ENCODE measurements at regions not wholly inside any gene's neighbourhood (a gene's known extent, or its start where the extent isn't known, plus 50 kb on each side); places are given as distances from the start of the nearest gene placed in this dataset.
A peak's percentile ranks its signal among the peaks of the same experiment; 100 is the strongest.
"Not testable (repeated sequence)": the region's sequence is repeated elsewhere in the genome, so short reads cannot be mapped to it uniquely, and the experiment has no call there.

DNA sequence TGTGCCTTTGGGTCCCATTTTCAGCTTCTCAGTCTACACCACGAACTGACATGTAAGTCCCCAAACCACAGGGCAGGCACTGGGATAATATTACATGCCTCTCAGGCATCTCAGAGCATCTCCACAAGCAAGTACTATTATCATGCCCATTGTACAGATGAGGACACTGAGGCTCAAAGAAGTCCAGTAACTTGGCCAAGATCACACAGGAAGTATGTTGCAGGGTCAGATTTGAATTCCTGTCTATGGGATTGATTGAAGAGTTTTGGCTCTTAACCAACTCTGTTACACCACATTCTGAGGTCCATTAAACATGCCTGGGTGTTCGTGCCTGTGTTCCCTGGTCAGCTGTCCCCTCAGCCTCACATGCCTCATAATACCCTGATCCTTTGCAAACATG lies 319.8 kb downstream of the FOXO1 start:
- DNase-seq = no peak

DNA sequence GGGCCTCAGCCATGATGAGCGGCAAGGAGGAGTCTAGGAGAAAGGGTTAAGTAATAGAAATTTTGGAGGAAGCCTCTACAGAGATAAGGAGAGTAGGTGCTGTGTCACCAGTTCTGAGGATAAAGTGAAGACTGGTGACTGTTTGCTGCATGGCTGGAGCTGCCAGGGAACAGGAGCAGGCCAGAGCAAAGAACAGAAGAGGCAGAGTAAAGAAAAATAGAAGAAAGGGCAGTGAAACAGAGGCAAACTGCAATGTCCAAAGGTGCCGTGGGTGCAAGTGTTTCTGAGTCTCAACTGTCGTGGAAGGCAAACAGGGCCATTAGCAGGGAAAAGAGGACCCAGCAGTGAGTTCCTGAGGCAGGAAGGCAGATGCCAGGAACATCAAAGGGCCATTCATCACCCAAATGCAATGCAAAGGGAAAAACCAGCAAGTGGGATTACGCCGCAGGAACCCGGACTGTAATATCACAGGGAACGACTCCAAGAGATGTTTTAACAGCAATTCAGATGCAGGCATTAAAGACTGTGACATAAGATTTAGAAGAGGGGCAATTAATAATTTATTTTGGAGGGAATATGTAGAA lies 318.3 kb downstream of the FOXO1 start:
- no peak for DNase-seq

DNA sequence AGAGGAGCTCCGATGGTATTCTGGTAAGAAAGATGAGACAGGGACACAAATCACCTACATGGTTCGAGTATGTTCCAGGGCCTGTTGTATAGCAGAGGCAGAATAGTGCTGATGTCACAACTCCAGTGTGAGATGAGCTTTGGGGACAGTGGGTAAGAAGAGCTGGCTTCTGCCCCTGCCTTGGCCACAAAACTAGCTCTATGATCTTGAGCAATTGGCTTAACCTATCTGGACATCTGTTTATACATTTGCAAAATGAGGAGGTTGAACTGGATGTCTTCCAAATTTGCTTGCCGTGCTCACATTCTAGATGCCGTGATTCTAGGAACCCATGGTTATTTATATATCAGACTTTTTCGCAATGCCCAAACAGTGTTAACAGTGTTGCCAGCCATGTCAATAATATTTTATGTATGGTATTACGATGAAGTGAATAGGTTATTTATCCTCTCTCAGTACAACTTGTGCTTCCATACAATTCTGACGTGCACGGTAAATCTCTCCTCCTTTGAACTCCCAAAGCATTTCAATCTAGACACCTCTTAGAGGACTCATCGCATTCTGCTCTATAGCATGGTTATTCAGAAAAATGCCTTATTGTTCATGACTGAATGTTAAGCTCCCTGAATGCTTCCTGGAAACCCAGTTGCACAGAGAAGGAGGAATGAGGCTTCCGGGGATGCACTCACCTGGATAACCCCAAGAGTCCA lies 316.0 kb downstream of the FOXO1 start:
- peak; percentile 58 for DNase-seq

DNA sequence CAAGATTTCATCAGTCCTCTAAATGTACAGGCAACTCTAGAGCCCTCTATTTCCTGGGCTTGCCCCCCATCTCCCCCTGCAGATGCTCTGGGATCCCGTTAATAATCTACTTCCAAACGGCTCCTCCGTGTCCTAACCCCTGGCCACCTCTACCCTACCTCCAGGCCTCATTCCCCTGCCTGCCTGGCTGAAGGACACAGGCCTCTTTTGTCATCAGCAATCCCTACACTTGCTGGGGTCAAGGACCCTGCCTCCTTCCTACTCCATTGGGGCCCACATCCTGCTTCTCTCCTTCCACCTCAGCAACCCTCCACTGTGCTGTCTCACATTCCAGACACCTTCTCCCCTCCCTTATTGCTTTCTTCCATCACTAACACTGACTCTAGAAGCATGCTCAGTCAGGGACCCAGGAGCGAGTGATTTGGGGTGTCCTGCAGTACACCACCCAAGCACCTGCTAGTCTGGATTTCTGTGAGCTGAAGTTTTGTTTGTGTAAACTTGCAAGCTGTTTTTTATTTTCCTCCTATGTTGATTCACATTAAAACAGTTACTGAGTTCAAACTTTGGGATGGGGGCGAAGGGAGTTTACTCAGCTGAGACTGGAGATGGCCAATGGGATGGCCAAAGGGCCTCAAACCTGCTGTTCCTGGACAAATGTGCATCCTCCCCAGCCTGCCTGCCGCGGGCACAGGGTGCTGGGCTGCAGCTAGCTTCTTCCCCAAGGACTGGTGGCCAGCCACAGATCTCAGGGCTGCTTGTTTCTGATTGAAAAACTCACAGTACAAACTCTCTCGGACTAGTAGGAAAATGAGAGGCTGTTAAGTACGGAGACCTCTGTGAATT lies 314.7 kb downstream of the FOXO1 start:
- DNase-seq = no peak

DNA sequence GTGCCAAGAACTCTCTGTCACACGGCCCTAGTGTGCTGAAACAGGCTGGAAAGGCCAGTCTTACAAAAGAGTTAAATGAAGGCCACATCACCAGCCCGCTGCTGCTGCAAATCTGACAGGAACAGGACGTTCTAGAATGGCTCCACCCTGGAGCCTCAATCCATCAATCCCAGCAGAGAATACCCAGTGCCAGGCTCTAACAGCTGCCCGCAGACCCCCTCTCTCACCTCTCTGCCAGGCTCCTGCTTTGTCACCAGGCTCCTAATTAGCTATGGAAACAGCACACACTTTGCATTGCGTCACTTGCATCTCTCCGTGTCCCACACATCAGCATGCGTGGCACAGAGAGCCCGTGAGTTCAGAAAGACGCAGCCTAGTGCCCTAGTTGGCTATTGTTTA lies 314.1 kb downstream of the FOXO1 start:
- DNase-seq = no peak

DNA sequence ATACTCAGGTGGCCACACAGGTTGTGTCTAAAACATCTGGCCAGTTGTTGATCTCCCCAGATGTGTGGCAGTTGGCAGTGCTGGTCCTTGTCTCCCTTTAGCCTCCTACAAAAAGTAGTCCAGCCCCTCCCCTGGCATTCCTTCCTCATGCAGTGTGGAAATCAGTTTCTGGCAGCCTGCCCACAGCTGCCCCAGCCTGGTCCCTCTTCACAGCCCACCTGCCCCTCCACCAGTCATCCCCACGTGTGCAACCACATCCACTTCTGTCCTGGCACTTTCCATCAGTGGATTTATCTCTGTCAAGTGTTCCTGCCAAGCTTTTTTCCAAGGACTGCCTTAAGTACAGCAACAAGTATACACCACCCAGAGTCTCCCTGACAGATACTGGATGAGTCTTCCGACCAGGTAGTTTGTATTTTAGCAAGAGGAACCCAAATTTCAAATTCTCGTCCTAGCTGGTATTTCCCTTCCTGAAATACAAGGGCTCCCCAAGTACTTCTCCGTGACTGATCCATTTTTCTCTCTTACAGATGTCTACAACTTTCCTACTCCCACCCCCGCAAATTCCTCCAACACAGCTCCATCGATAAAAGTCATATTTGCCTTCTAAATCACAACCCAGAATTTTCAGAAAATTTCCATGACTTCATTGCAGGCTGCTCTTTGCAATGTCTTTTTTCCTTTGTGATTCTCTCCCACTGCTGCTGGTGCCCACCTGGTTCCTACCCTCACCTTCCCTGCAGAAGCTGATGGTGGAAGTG lies 313.5 kb downstream of the FOXO1 start:
- no peak for DNase-seq

DNA sequence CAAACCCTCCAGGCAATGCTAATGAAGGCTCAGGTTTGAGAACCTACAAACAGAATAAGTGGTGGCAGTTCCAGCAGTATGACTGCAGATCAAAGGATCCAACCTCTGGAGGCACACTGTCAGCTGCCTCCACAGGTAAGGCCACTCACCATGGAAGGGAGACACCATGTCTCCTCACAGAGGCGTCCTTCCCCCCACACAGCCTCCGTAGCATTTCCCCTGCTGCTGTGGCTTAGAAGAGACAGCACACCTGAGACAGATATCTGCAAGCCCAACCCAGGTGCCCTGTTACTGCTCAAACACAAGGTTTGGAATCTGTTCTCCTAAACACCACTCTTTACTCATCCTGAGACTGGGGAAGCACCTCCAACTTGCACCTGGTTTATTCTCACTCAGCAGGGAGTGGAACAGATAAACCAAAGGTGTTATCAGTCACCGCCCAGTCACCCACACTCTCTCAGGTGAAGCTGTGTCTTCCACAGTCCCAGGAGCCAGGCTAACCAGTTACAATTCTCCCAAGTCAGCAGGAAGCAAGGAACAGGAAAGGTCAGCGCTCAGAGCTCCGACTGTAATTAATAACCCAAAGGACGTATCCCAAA lies 311.2 kb downstream of the FOXO1 start:
- DNase-seq = no peak

DNA sequence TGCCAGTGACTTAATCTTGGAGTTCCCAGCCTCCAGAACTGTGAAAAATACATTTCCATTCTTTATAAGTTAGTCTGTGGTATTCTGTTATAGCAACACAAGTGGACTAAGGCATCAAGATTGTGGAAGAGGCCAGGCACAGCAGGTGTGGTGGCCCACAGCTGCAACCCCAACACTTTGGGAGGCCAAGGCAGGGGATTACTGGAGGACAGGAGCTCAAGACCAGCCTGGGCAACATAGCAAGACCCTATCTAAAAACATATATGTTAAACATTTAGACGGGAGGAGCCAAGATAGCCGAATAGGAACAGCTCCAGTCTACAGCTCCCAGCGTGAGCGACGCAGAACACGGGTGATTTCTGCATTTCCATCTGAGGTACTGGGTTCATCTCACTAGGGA lies 310.4 kb downstream of the FOXO1 start:
- DNase-seq = no peak

DNA sequence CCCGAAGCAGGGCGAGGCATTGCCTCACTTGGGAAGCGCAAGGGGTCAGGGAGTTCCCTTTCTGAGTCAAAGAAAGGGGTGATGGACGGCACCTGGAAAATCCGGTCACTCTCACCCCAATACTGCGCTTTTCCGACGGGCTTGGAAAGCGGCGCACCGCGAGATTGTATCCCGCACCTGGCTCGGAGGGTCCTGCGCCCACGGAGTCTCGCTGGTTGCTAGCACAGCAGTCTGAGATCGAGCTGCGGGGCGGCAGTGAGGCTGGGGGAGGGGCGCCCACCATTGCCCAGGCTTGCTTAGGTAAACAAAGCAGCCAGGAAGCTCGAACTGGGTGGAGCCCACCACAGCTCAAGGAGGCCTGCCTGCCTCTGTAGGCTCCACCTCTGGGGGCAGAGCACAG lies 310.0 kb downstream of the FOXO1 start:
- not testable (repeated sequence) for DNase-seq

DNA sequence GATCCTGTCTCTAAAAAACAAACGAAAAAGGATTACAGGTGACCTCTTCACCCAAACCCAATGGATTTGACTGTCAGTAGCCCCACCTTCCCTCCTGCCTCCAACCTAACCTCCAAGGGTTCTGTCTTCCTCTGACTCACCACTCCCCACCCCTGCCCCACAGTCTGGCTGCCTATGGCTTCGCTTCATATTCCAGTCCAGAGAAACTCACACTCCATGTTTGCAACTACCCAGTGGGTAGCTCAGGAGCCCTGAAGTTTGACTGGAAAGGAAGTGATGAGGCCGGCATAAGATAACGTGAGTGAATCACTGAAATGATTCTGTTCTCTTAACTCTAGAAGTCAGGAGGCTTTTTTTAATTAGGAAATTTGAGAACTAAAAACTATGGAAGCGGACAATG lies 303.9 kb downstream of the FOXO1 start:
- no peak for DNase-seq

DNA sequence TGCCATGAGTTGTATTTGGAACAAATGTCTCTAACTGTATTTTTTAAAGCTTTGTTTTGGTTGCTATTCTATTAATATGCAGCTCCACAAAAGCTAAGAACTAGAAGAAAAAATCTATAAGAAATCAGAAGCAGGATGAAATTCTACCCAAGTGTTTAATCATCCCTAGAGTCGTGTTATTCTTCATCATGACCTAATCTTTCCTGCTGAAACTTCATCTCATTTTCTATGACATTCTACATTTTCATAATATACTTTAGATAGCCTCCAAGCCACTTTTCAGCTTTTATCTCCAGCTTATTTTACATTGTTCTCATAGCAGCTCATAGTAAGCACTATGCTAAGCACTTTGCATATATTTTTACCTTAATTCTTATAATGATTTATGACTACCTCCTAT lies 302.8 kb downstream of the FOXO1 start:
- no peak for DNase-seq

DNA sequence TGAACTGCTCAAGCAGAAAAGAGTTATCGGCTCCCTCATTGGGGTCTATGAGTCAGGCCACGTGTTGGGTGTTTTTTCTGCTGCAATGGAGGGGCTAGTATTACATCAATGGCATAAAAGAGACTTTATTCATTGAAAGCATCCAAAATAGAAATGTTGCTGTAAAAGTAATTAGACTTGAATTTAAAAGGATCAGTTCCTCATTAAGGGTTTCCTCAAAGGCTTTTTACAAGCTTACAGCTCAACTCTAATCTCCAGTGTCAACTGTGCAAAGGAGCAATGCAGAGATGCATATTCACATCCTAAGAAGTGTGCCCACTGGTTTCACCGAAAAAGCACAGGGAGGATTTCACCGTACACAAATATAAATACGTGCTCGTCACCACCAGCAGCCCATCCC lies 300.3 kb downstream of the FOXO1 start:
- DNase-seq = no peak

DNA sequence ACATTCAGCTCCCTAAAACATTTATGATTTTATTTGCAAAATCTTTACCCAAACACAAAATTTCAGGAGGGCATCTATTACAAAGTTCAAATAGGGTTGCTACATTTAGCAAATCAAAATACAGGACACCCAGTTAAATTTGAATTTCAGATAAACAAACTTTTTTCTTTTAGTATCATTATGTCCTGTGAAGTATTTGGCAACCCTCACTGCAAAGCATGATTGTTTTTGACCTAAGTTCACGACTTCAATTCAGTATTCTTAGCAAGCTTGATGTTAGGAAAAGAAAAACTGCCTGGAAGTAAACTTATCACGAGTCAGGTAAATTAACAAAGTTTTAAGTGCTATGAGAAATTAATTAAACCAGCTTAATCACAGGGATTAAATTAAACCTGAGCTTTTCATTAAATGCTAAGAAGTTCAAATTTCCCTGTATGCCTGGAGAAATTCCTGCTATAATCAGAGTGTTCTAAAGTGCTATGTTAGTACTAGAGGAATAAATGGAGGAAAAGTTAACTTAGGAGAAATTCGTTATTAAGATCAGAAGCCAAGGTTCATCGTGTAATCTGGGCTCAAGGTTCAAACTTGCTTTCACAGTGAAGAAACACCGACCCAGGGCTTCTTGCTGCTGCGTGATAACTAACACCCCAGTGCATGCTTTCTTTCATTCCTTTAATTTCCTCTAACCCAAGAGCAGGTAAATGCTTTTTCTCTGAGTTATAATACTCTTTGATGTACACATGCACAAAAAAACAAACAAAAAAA lies 298.1 kb downstream of the FOXO1 start:
- no peak for DNase-seq

DNA sequence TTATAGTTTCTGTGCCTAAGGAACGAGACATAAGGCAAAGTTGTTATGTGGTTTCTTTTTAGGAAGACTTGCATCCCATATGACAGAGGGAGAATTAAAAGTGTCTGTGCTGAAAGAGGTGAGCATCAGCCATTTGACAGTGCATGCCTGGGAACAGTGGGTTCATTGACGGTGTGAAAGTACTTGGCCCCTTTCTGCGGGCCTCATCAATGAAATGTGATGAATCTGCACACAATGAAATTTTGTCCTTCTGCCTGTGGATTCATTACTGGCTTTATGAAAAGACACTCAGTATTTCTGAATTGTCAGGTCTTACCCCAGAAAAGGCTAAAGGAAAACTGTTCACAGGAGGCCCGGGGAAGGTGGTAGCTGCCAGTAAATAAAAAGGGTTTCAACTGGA lies 295.8 kb downstream of the FOXO1 start:
- DNase-seq = no peak

DNA sequence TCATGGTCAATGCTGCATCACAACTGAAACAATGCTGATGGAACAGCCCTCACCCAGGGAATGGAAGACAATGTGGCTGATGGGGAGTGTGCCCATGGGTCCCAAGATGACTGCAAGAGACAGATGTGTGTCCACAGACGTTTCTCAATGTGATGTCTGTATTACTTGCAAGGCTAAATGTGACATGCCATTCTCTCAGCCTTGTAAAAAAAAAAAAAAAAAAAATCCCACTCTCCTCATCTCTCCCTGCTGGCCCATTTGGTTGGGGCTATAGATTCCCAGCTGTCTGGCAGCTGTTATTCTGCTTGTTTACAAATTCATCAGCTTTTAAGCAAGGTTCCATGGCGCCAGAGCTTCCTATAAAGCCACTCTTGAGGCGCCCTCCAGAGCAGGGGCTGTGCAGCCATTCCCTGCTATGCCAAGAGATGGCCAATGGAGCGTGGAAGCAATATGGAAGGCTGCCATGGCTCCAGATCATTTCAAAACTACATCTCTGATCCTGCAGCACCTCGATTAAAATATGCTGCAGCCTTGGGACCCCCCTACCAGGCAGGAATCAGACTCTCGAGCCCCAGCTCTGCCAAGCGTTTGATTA lies 294.8 kb downstream of the FOXO1 start:
- no peak for DNase-seq

DNA sequence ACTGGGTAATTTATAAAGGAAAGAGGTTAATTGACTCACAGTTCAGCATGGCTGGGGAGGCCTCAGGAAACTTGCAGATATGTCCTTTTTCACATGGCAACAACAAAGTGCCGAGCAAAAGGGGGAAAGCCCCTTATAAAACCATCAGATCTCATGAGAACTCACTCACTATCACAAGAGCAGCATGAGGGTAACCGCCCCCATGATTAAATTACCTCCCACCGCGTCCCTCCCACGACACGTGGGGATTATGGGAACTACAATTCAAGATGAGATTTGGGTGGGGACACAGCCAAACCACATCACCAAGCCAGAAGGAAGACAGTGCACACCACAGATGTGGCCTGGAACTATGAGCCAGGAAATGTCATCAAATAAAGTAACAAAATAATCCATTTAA lies 292.8 kb downstream of the FOXO1 start:
- not testable (repeated sequence) for DNase-seq

DNA sequence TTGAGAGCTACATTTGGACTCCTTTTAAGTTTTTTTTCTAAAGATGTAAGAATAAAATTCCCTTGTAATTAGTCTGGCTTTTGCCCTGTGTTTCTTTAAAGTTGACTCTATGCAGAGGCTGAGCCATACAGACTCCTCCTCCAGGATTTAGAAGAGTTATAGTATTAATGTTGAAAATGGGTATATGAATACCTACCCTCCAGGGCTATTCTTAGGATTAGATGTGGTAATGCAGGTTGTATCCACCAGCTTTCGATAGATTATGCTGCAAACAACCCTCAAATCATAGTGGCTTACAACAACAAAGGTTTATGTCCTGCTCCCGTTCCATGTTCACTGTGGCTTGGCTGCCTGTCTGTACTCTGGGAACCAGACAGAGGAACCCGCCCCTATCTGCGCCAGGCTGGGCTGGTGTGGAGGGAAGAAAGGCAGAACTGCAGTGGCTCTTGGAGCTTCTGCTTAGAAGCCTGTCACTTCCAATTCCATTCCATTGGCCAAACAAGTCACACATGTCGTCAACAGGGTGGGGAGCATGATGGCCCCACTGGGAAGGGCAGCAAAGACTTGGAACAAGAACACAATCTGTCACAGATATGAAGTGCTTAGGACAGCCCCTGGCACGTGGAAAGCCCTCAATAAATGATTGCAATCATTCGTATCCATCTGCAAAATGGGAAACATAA lies 290.8 kb downstream of the FOXO1 start:
- no peak for DNase-seq

DNA sequence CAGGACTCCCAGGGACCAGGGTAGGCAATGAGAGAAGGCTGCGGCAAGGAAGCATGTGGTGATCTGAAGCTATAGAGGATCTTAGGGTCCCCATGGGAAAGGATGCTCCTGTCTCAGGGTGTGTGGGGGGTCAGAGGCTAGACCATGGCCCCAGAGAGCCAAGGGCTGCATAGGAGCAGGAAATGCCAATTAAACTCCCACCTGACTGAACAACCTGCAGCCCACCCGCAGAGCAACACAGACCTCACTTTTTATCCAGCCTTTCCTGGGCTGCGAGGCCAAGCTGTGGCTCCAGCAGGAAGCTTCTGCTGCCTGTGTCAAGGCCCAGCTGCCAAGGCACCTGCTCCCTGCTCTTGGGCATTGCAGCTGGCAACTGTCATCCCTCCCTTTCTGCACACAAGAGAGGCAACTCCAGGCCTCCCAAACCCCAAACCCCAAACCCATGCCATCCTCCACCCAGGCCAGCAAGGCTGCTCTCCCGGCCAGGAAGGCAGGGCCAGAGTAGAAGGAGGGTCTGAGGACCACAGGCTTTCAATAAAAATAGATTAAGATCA lies 290.1 kb downstream of the FOXO1 start:
- DNase-seq = no peak

DNA sequence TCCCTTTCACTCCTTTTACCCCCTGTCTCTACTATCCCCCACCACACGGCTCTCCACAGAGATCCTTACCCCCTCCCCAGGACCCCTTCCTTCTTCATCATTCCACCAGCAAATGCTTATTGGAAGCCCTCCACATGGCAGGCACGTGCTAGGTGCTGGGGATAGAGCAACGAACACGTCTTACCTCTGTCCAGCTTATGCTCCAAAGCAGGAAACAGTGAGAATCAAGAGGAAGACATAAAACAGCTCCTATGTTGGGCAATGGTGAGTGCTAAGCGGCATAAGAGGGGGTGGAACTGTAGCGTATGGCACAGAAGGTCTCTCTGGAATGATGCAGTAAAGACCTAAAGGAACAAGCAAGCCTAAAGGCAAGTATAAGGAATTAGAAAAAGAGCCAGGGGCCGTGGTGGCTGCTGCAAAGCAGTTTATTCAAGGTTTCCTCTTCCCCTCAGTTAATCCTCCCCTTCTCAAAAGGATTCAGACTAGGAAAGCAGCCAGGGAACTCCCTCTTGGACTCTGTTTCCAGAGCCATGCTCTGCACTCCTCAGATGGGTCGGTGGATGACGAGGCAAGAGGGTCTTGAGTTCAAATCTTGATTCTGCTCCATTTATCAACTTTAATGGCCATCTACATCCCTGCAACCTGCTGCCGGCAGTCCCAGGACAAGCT lies 289.4 kb downstream of the FOXO1 start:
- DNase-seq = no peak

DNA sequence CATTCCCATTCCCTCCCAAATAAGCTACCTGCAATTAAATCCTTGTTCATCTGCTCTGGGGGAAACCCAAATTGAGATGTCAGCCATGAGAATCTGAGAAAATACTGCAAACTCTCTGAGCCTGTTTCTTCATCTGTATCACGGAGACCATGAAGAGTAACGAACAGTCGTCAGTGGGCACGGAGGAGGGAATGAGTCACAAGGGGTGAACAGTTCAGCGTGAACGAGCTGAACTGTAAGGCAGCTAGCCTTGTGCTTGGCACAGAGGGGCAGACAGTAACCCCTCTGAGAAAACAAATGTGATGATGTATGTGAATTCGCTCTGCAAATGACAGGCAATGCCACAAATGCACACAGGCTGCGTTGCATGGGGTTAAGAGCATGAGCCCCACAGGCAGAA lies 288.7 kb downstream of the FOXO1 start:
- no peak for DNase-seq

Measured in hematopoietic multipotent progenitor cell treated with erythropoietin and hydrocortisone succinate and interleukin-3 and kit ligand, for 6 days (in vitro differentiated cells).